Mammary epithelial cell (primary cell): ENCODE measurements at regions not wholly inside any gene's neighbourhood (a gene's known extent, or its start where the extent isn't known, plus 50 kb on each side); places are given as distances from the start of the nearest gene placed in this dataset.

Experiments
- EZH2 ChIP-seq: IDR thresholded peaks from 2 replicates; pipeline ENCODE4 v1.6.1; 2012; ENCODE audit warnings: low read length, inconsistent platforms, borderline replicate concordance
- TF ChIP-seq, protein P1 (sequence below), 2 donors: IDR thresholded peaks in 1 of 2; conservative IDR thresholded peaks in 1 of 2; 2 replicates each; pipeline ENCODE4 v1.5.1; 2011 to 2012; ENCODE audit warnings: inconsistent platforms in 2 of 2, low read length in 2 of 2, mild to moderate bottlenecking in 2 of 2, control low read depth in 1 of 2, low read depth in 1 of 2; ENCODE audit not compliant: insufficient read depth in 1 of 2; ENCODE audit errors: extremely low read depth in 1 of 2

DNA sequence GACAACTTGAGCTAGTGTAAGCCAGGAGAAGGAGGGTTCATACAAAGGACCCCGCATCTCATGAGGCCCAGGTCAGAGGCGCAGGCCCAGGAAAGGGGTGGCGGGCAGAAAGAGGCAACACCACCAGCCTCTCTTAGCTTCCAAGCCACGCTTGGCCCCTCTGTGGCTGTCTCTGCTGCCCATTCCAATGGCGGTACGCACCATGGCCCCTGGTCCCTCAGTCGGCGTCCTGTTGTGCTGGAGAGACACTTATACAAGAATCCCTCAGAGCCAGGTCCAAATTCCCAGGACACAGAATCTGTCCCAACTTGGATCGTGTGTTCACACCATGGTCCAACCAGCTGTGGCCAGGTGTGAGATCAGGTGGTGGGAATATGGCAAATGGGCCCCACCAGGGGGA lies 127.0 kb upstream of the CDH4 start:
- TF ChIP-seq, protein P1, sequence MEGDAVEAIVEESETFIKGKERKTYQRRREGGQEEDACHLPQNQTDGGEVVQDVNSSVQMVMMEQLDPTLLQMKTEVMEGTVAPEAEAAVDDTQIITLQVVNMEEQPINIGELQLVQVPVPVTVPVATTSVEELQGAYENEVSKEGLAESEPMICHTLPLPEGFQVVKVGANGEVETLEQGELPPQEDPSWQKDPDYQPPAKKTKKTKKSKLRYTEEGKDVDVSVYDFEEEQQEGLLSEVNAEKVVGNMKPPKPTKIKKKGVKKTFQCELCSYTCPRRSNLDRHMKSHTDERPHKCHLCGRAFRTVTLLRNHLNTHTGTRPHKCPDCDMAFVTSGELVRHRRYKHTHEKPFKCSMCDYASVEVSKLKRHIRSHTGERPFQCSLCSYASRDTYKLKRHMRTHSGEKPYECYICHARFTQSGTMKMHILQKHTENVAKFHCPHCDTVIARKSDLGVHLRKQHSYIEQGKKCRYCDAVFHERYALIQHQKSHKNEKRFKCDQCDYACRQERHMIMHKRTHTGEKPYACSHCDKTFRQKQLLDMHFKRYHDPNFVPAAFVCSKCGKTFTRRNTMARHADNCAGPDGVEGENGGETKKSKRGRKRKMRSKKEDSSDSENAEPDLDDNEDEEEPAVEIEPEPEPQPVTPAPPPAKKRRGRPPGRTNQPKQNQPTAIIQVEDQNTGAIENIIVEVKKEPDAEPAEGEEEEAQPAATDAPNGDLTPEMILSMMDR (conservative IDR thresholded peaks at IDR 0.05 in 1 of 2, IDR thresholded peaks at IDR 0.05 in 1 of 2; ENCODE audit: extremely low read depth in 1 of 2, insufficient read depth in 1 of 2, low read depth in 1 of 2, low read length in 2 of 2): no peak
- TF ChIP-seq EZH2: no peak
